ENCODE measurements at regions not wholly inside any gene's neighbourhood (a gene's known extent, or its start where the extent isn't known, plus 50 kb on each side); places are given as distances from the start of the nearest gene placed in this dataset.

DNA sequence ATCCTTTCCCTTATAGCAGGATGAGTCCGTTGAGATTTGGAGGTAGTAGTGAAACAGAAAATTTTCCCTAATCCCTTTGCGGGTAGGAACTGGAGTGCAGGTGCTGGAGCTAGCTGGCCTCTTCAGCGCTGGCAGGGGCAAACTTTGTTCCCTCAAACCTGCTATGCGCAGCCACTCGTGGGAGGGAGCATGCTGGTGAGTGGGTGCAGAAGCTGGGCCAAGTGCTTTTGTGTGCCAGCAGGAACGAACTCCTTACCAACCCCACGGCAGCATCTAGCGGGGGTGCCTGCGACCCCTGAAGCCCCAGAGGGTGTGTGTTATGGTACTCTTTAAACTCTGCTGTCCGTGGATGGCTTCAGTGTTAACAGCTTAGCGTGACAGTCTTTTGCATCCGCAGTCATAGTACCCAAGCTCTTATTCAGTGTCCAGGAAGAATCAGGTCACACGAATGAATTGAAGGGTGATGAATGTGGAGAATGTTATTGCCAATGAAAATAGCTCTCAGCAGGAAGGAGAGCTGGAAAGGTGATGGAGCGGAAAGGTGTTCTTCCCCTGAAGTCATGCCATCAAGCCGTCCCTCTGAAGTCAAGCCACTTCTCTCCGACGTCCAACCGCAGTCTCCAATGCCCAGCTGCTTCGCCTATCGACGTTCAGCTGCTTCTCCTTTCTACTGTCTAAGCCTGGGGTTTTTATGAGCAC, 1445.1 kb upstream of the CDH9 start:
- POLR2A ChIA-PET (ENCODE audit: low non-redundant PET) = no interaction called here
- CTCF ChIA-PET = no interaction called here
- TF ChIP-seq, protein P1, sequence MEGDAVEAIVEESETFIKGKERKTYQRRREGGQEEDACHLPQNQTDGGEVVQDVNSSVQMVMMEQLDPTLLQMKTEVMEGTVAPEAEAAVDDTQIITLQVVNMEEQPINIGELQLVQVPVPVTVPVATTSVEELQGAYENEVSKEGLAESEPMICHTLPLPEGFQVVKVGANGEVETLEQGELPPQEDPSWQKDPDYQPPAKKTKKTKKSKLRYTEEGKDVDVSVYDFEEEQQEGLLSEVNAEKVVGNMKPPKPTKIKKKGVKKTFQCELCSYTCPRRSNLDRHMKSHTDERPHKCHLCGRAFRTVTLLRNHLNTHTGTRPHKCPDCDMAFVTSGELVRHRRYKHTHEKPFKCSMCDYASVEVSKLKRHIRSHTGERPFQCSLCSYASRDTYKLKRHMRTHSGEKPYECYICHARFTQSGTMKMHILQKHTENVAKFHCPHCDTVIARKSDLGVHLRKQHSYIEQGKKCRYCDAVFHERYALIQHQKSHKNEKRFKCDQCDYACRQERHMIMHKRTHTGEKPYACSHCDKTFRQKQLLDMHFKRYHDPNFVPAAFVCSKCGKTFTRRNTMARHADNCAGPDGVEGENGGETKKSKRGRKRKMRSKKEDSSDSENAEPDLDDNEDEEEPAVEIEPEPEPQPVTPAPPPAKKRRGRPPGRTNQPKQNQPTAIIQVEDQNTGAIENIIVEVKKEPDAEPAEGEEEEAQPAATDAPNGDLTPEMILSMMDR (conservative IDR thresholded peaks at IDR 0.05; ENCODE audit: low read depth) = no peak
- DNase-seq (ENCODE audit: low spot score) = no peak
- H3K27ac ChIP-seq = no peak overlapping the region

DNA sequence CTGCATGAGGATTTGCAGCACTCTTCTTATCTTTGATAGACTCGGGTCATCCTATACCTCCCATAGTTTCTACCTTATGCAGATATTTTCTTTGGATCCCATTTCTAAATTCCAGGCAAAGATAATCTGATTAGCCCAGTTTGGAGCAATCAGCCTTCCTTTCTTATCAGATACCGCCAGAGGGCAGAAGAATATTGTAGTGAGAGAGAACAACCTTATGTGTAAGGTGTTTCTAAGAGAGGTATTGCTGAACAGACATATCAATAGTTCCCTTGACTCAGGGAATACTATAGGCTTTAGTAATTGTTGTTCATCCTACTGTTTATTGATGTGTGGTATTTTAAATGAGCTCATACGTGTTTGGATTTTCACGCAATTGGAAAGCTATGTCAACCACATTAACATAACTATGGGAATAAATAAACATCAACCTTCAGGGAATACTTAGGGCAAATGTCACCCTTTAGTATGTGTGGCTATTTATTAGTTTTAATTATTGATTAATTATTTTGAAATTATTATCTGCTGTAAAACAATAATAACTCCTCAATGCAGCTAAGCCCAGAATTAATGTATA, 1435.2 kb upstream of the CDH9 start:
- CTCF ChIA-PET = interaction anchor here (0.6 to 1.9 kb wide), 7 partner anchors 9 to 527 kb away, joined by 3 to 6 read pairs (median 3); no protein-coding TSS in a partner anchor
- POLR2A ChIA-PET (ENCODE audit: low non-redundant PET) = no interaction called here
- DNase-seq (ENCODE audit: low spot score) = peak; percentile 6
- H3K27ac ChIP-seq = no peak overlapping the region
- TF ChIP-seq, protein P1 (conservative IDR thresholded peaks at IDR 0.05; ENCODE audit: low read depth) = 0 out of 2 replicates have a peak, but pooled peaks have one; percentile 13

DNA sequence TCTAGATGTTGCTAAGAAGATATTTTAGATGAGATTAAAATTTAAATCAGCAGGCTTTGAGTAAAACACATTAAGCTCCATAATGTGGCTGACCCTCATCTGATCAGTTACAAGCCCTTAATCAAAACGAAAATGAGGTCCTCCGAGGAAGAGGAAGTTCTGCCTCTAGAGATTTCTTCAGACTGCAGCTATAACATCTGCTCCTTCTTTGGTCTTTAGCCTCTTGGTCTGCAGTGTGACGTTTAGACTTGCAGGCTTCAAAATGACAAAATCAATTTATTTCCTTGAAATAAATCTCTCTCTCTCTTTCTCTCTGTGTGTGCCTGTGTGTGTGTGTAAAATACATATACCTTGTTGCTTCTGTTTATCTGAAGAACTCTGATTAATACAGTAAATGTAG, 1429.8 kb upstream of the CDH9 start:
- H3K27ac ChIP-seq = no peak overlapping the region
- TF ChIP-seq, protein P1 (conservative IDR thresholded peaks at IDR 0.05; ENCODE audit: low read depth) = no peak
- DNase-seq (ENCODE audit: low spot score) = no peak
- POLR2A ChIA-PET (ENCODE audit: low non-redundant PET) = no interaction called here
- CTCF ChIA-PET = no interaction called here

GRCh38 chr5:28463728-28464127, 1425.3 kb upstream of the CDH9 start:
- no peak for DNase-seq (ENCODE audit: low spot score)
- TF ChIP-seq, protein P1 (conservative IDR thresholded peaks at IDR 0.05; ENCODE audit: low read depth) = no peak
- POLR2A ChIA-PET (ENCODE audit: low non-redundant PET) = no interaction called here
- H3K27ac ChIP-seq = no peak overlapping the region
- CTCF ChIA-PET = interaction anchor here (0.6 kb wide), 1 partner anchor 1577 kb away, joined by 5 read pairs; no protein-coding TSS in a partner anchor

GRCh38 chr5:28451483-28451882, 1413.1 kb upstream of the CDH9 start:
- ChIA-PET CTCF (no interaction called here), POLR2A (ENCODE audit: low non-redundant PET) (no interaction called here)
- no peak for DNase-seq (ENCODE audit: low spot score)
- H3K27ac ChIP-seq = no peak overlapping the region
- TF ChIP-seq, protein P1 (conservative IDR thresholded peaks at IDR 0.05; ENCODE audit: low read depth) = no peak

DNA sequence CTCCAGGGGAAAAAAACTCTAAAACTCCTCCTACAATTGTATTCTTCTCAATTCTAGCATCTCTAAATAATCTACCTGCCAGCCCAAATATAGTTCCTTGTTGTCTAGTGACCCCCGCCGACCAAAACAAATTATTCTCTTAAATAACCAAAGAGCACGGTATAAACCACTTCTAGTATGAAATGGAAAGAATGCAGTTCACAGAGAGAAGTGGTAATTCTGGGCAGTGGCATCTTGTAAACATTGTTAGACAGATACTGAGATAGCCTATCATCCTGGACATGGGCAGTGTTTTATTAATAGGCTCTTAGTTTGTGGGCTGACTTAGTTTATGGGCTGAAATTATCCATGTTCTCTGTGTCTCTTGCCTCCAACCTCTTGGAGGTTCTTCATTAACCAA, 1412.6 kb upstream of the CDH9 start:
- no peak overlapping the region for H3K27ac ChIP-seq
- ChIA-PET CTCF (no interaction called here), POLR2A (ENCODE audit: low non-redundant PET) (no interaction called here)
- TF ChIP-seq, protein P1 (conservative IDR thresholded peaks at IDR 0.05; ENCODE audit: low read depth) = no peak
- DNase-seq (ENCODE audit: low spot score) = no peak
